HUES48 (cell line): ENCODE measurements at regions not wholly inside any gene's neighbourhood (a gene's known extent, or its start where the extent isn't known, plus 50 kb on each side); places are given as distances from the start of the nearest gene placed in this dataset.

ENCODE experiments used
- H3K27ac ChIP-seq: one replicate; pipeline ENCODE4 v1.7.0; 2013; ENCODE audit warnings: low read depth, low read length, inconsistent platforms
- H3K27me3 ChIP-seq: 2 replicates; pipeline ENCODE4 v1.6.1; 2013; ENCODE audit warnings: mild to moderate bottlenecking, low read length; ENCODE audit not compliant: control insufficient read depth, insufficient read depth
- H3K36me3 ChIP-seq: 2 replicates; pipeline ENCODE4 v1.6.1; 2013; ENCODE audit warnings: low read length; ENCODE audit not compliant: control insufficient read depth, insufficient read depth
- H3K4me1 ChIP-seq: 2 replicates; pipeline ENCODE4 v1.6.1; 2013; ENCODE audit warnings: mild to moderate bottlenecking, low read length; ENCODE audit not compliant: control insufficient read depth, insufficient read depth
- H3K4me3 ChIP-seq: 2 replicates; pipeline ENCODE4 v1.5.1; 2013; ENCODE audit warnings: mild to moderate bottlenecking, low read depth, low read length
- H3K9ac ChIP-seq: 2 replicates; pipeline ENCODE4 v1.6.1; 2013; ENCODE audit warnings: mild to moderate bottlenecking, low read depth, low read length, moderate library complexity
- H3K9me3 ChIP-seq: 2 replicates; pipeline ENCODE4 v1.6.1; 2013; ENCODE audit warnings: low read length; ENCODE audit not compliant: control insufficient read depth, insufficient read depth

- Histone ChIP-seq H3K9me3 (no peaks in the 10 kb centered on the region), H3K27ac (no peak overlapping the region), H3K27me3 (no peaks in the 10 kb centered on the region), H3K9ac (no peak overlapping the region), H3K36me3 (no peaks in the 10 kb centered on the region), H3K4me1 (peaks cover 15% of the 10 kb centered on the region; the same call in 1 of the 2 replicates), H3K4me3 (no peak overlapping the region)
Measured at GRCh38 chr3:153285194-153285641, 123.2 kb downstream of the RAP2B start.

- no peaks in the 10 kb centered on the region for H3K36me3 ChIP-seq
- peaks cover 22% of the 10 kb centered on the region; the same call in 1 of the 2 replicates for H3K4me1 ChIP-seq
- H3K9me3 ChIP-seq, result no peaks in the 10 kb centered on the region
- H3K9ac ChIP-seq, result no peak overlapping the region
- H3K27ac ChIP-seq, result no peak overlapping the region
- H3K4me3 ChIP-seq, result no peak overlapping the region
- no peaks in the 10 kb centered on the region for H3K27me3 ChIP-seq
Measured at GRCh38 chr3:153285982-153286381, 124.0 kb downstream of the RAP2B start.

- Histone ChIP-seq H3K4me3 (no peak overlapping the region), H3K27ac (no peak overlapping the region), H3K36me3 (no peaks in the 10 kb centered on the region), H3K9me3 (no peaks in the 10 kb centered on the region), H3K4me1 (peaks cover 22% of the 10 kb centered on the region; the same call in 1 of the 2 replicates), H3K27me3 (no peaks in the 10 kb centered on the region), H3K9ac (no peak overlapping the region)
Measured at GRCh38 chr3:153287017-153287416, 125.0 kb downstream of the RAP2B start.

GRCh38 chr3:153289334-153289808 lies 127.3 kb downstream of the RAP2B start:
- H3K9ac ChIP-seq, result no peak overlapping the region
- H3K27ac ChIP-seq, result no peak overlapping the region
- no peaks in the 10 kb centered on the region for H3K9me3 ChIP-seq
- H3K36me3 ChIP-seq, result no peaks in the 10 kb centered on the region
- no peaks in the 10 kb centered on the region for H3K27me3 ChIP-seq
- peaks cover 22% of the 10 kb centered on the region; the same call in 1 of the 2 replicates for H3K4me1 ChIP-seq
- no peak overlapping the region for H3K4me3 ChIP-seq

- H3K9ac ChIP-seq, result no peak overlapping the region
Measured at GRCh38 chr3:153290268-153291015, 128.4 kb downstream of the RAP2B start.

GRCh38 chr3:153291059-153291685 lies 129.1 kb downstream of the RAP2B start:
- no peaks in the 10 kb centered on the region for H3K9me3 ChIP-seq
- H3K4me3 ChIP-seq, result no peak overlapping the region
- H3K9ac ChIP-seq, result no peak overlapping the region
- H3K27ac ChIP-seq, result no peak overlapping the region
- no peaks in the 10 kb centered on the region for H3K27me3 ChIP-seq
- H3K36me3 ChIP-seq, result no peaks in the 10 kb centered on the region
- H3K4me1 ChIP-seq, result peaks cover 20% of the 10 kb centered on the region; the same call in 1 of the 2 replicates

More at GRCh38 chr3:153290268-153291015, 128.4 kb downstream of the RAP2B start:
- H3K36me3 ChIP-seq, result no peaks in the 10 kb centered on the region
- H3K27ac ChIP-seq, result no peak overlapping the region
- H3K4me1 ChIP-seq, result peaks cover 20% of the 10 kb centered on the region; the same call in 1 of the 2 replicates
- no peak overlapping the region for H3K4me3 ChIP-seq
- H3K27me3 ChIP-seq, result no peaks in the 10 kb centered on the region
- no peaks in the 10 kb centered on the region for H3K9me3 ChIP-seq

- Histone ChIP-seq H3K36me3 (no peaks in the 10 kb centered on the region), H3K9ac (no peak overlapping the region), H3K4me3 (no peak overlapping the region), H3K27me3 (no peaks in the 10 kb centered on the region), H3K9me3 (no peaks in the 10 kb centered on the region), H3K4me1 (peaks cover 20% of the 10 kb centered on the region; the same call in 1 of the 2 replicates), H3K27ac (no peak overlapping the region)
Measured at GRCh38 chr3:153293265-153293664, 131.2 kb downstream of the RAP2B start.

GRCh38 chr3:153295901-153296300 lies 133.9 kb downstream of the RAP2B start:
- H3K9ac ChIP-seq, result no peak overlapping the region
- 0 out of 2 replicates have a peak, but pooled peaks cover under 1% of the 10 kb centered on the region for H3K4me1 ChIP-seq
- no peaks in the 10 kb centered on the region for H3K36me3 ChIP-seq
- H3K27ac ChIP-seq, result no peak overlapping the region
- H3K4me3 ChIP-seq, result no peak overlapping the region
- no peaks in the 10 kb centered on the region for H3K27me3 ChIP-seq
- H3K9me3 ChIP-seq, result no peaks in the 10 kb centered on the region

- no peaks in the 10 kb centered on the region for H3K36me3 ChIP-seq
- H3K9me3 ChIP-seq, result no peaks in the 10 kb centered on the region
- H3K27ac ChIP-seq, result no peak overlapping the region
- no peak overlapping the region for H3K9ac ChIP-seq
- no peak overlapping the region for H3K4me3 ChIP-seq
- no peaks in the 10 kb centered on the region for H3K27me3 ChIP-seq
- H3K4me1 ChIP-seq, result no peaks in the 10 kb centered on the region
Measured at GRCh38 chr3:153305189-153305588, 143.2 kb downstream of the RAP2B start.

- Histone ChIP-seq H3K27me3 (no peaks in the 10 kb centered on the region), H3K9ac (no peak overlapping the region), H3K4me1 (no peaks in the 10 kb centered on the region)
Measured at GRCh38 chr3:153311541-153311940, 149.5 kb downstream of the RAP2B start.

More at GRCh38 chr3:153311541-153311940, 149.5 kb downstream of the RAP2B start:
- Histone ChIP-seq H3K27ac (no peak overlapping the region), H3K36me3 (no peaks in the 10 kb centered on the region), H3K9me3 (no peaks in the 10 kb centered on the region), H3K4me3 (no peak overlapping the region)
